Liver (tissue), 8 donors: ENCODE measurements at regions not wholly inside any gene's neighbourhood (a gene's known extent, or its start where the extent isn't known, plus 50 kb on each side); places are given as distances from the start of the nearest gene placed in this dataset.

Source experiments
- DNase-seq: peaks from one replicate; pipeline ENCODE4 v3.0.0-alpha.2; 2017; ENCODE audit warnings: low spot score
- H3K27ac ChIP-seq, 2 donors: one replicate each; pipeline ENCODE4 v1.7.0; 2013; ENCODE audit warnings: inconsistent platforms in 2 of 2, low read length in 2 of 2, control low read depth in 1 of 2, low read depth in 1 of 2, mild to moderate bottlenecking in 1 of 2
- H3K27me3 ChIP-seq, 4 donors: one replicate each; pipeline versions ENCODE4 v1.6.1 to v1.7.0; 2013; ENCODE audit warnings: low read length in 3 of 4, inconsistent platforms in 1 of 4, mild to moderate bottlenecking in 1 of 4, moderate library complexity in 1 of 4; ENCODE audit not compliant: control insufficient read depth in 4 of 4, insufficient read depth in 4 of 4
- H3K36me3 ChIP-seq, 4 donors: one replicate each; pipeline versions ENCODE4 v1.6.1 to v1.7.0; 2013; ENCODE audit warnings: low read length in 3 of 4, mild to moderate bottlenecking in 3 of 4, low read depth in 1 of 4, moderate library complexity in 1 of 4; ENCODE audit not compliant: control insufficient read depth in 4 of 4, insufficient read depth in 3 of 4
- H3K4me1 ChIP-seq, 4 donors: one replicate each; pipeline versions ENCODE4 v1.6.1 to v1.7.0; 2013; ENCODE audit warnings: low read length in 3 of 4, mild to moderate bottlenecking in 3 of 4, moderate library complexity in 1 of 4; ENCODE audit not compliant: control insufficient read depth in 4 of 4, insufficient read depth in 4 of 4
- H3K4me3 ChIP-seq, 3 donors: one replicate each; pipeline versions ENCODE4 v1.6.1 to v1.7.0; 2013; ENCODE audit warnings: low read length in 3 of 3, control low read depth in 1 of 3, low read depth in 1 of 3, mild to moderate bottlenecking in 1 of 3
- H3K9ac ChIP-seq, 2 donors: one replicate each; pipeline ENCODE4 v1.7.0; 2013; ENCODE audit warnings: low read length in 2 of 2, mild to moderate bottlenecking in 2 of 2, moderate library complexity in 2 of 2, control low read depth in 1 of 2, low read depth in 1 of 2
- H3K9me3 ChIP-seq, 4 donors: one replicate each; pipeline versions ENCODE4 v1.6.1 to v1.7.0; 2013; ENCODE audit warnings: low read length in 3 of 4; ENCODE audit not compliant: control insufficient read depth in 4 of 4
- EGR1 ChIP-seq, 2 donors: IDR thresholded peaks; 2 replicates each; pipeline ENCODE4 v1.6.1; 2016 to 2018; ENCODE audit warnings: antibody characterized with exemption in 2 of 2, low read depth in 2 of 2
- FOXA1 ChIP-seq: IDR thresholded peaks from 2 replicates; pipeline ENCODE4 v1.6.1; 2016; ENCODE audit warnings: antibody characterized with exemption
- FOXA2 ChIP-seq: IDR thresholded peaks from 2 replicates; pipeline ENCODE4 v1.6.1; 2016; ENCODE audit warnings: antibody characterized with exemption
- HNF4A ChIP-seq, 2 donors: conservative IDR thresholded peaks; 2 replicates each; pipeline ENCODE4 v1.6.1; 2016; ENCODE audit warnings: antibody characterized with exemption in 2 of 2, mild to moderate bottlenecking in 2 of 2
- HNF4G ChIP-seq: IDR thresholded peaks from 2 replicates; pipeline ENCODE4 v1.6.1; 2016; ENCODE audit warnings: antibody characterized with exemption
- JUND ChIP-seq, 2 donors: IDR thresholded peaks; 2 replicates each; pipeline ENCODE4 v1.6.1; 2016; ENCODE audit warnings: antibody characterized with exemption in 2 of 2
- NR2F2 ChIP-seq: IDR thresholded peaks from 2 replicates; pipeline ENCODE4 v1.6.1; 2016; ENCODE audit warnings: antibody characterized with exemption
- RAD21 ChIP-seq, 2 donors: IDR thresholded peaks; 2 replicates each; pipeline ENCODE4 v1.6.1; 2016; ENCODE audit warnings: antibody characterized with exemption in 2 of 2, mild to moderate bottlenecking in 2 of 2
- RXRA ChIP-seq, 2 donors: IDR thresholded peaks; 2 replicates each; pipeline ENCODE4 v1.6.1; 2017 to 2018; ENCODE audit warnings: antibody characterized with exemption in 2 of 2, mild to moderate bottlenecking in 1 of 2
- SP1 ChIP-seq: IDR thresholded peaks from 2 replicates; pipeline ENCODE4 v1.6.1; 2018; ENCODE audit warnings: antibody characterized with exemption, mild to moderate bottlenecking
- TAF1 ChIP-seq: conservative IDR thresholded peaks from 2 replicates; pipeline ENCODE4 v1.6.1; 2016; ENCODE audit warnings: antibody characterized with exemption, mild to moderate bottlenecking
- WGBS: extraction: QIAGEN DNeasy Blood & Tissue Kit; methylation state at CpG from one replicate; pipeline ENCODE4 v1.1.7; 2013; 5-methylcytosine and 5-hydroxymethylcytosine counted together
- TF ChIP-seq, protein P1 (sequence below): IDR thresholded peaks from 2 replicates; pipeline ENCODE4 v1.6.1; 2016; ENCODE audit warnings: antibody characterized with exemption
- TF ChIP-seq, protein P2 (sequence below): IDR thresholded peaks from 2 replicates; pipeline ENCODE4 v1.6.1; 2016; ENCODE audit warnings: antibody characterized with exemption, mild to moderate bottlenecking
- TF ChIP-seq, protein P3 (sequence below): IDR thresholded peaks from 2 replicates; pipeline ENCODE4 v1.6.1; 2016; ENCODE audit warnings: antibody characterized with exemption
- TF ChIP-seq, protein P4 (sequence below): fragments of 150-350 bp; IDR thresholded peaks from 2 replicates; pipeline ENCODE4 v1.5.1; 2017; ENCODE audit warnings: improper control_type of control experiment, low read depth, low read length; ENCODE audit not compliant: missing input control
- TF ChIP-seq, protein P5 (sequence below): IDR thresholded peaks from 2 replicates; pipeline ENCODE4 v1.6.1; 2016; ENCODE audit warnings: antibody characterized with exemption
- donor health status: healthy.
- donor health status: healthy.
- donor health status: healthy.
- donor health status: healthy.
- donor health status: healthy.

DNA sequence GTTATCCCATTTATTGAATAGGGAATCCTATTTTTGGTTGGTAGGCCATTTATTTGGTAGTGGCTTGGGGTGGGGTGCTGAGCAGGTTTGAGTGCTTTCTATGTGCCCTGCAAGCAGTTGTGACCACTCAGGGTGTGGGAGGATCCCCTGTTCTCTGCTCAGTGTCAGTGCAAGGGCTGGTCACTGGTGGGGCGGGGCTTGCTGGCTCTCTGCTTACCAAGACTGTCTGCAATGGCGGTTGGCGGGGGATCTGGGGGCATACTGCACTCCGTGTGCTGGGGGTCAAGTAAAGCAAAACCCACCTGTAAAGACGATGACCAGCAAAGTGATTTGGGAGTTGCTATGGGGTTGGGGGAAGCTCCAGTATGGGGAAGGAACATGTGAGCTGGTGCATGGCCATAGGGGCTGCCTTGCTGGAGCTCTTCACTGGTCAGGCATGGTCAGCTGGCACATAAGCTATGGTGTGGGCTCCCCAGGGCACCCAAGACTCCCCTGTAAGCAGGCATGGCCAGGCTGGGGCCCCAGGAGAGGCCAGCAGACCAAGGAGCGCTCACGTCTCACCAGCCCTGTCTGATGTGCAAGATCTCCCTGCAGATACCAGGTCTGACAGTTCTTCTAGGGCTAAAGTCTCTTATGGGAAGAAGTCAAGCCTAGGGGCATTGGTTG is 83.0 kb upstream of the GRXCR1 start:
- Histone ChIP-seq H3K36me3 (no peaks in the 10 kb centered on the region), H3K9me3 (peaks cover 0 to 2% (median 0%) of the 10 kb centered on the region in 4 donors), H3K4me1 (no peaks in the 10 kb centered on the region), H3K27ac (no peak overlapping the region), H3K4me3 (no peak overlapping the region), H3K9ac (no peak overlapping the region), H3K27me3 (peaks cover 0 to 30% (median 13%) of the 10 kb centered on the region in 4 donors)
- WGBS = 82% methylated on average over 7 of the region's 7 CpGs
- no peak for DNase-seq
- no peak for TF ChIP-seq RAD21 (IDR thresholded peaks at IDR 0.05)
- no peak for TF ChIP-seq FOXA2
- no peak for TF ChIP-seq FOXA1
- no peak for TF ChIP-seq JUND (IDR thresholded peaks at IDR 0.05)
- no peak for TF ChIP-seq EGR1 (IDR thresholded peaks at IDR 0.05; ENCODE audit: low read depth in 2 of 2)

DNA sequence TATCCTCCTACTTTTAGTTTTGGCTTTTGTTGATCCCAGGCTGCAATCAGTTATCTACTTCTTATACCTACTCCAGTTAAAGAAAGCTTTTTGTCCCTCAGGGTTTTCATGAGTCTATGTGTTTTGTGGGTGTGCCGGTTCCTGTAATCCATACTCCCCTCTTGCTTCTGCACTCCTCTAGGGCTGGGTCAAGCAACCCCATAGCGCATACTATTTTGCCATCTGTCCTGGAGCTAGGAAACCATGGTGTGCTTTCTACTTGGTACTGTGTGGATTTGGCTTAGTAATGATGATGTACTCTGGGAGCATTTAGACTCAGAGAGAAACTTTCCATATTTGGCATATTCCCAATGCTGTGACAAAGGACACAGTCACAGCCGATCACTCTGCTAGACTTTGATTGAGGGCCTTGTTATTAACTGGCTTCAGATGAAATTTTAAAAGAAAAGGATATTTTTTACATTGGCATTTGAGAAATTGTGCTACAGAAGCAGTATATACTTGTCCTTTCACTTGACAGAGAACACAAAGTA is 86.1 kb upstream of the GRXCR1 start:
- DNase-seq = no peak
- no peaks in the 10 kb centered on the region for H3K36me3 ChIP-seq
- H3K4me1 ChIP-seq = no peaks in the 10 kb centered on the region
- TF ChIP-seq EGR1 (IDR thresholded peaks at IDR 0.05; ENCODE audit: low read depth in 2 of 2) = no peak
- no peak for TF ChIP-seq SP1
- TF ChIP-seq, protein P1, sequence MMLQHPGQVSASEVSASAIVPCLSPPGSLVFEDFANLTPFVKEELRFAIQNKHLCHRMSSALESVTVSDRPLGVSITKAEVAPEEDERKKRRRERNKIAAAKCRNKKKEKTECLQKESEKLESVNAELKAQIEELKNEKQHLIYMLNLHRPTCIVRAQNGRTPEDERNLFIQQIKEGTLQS = no peak
- no peak for TF ChIP-seq RXRA (IDR thresholded peaks at IDR 0.05)
- TF ChIP-seq HNF4G = no peak
- no peak for TF ChIP-seq TAF1
- TF ChIP-seq, protein P2, sequence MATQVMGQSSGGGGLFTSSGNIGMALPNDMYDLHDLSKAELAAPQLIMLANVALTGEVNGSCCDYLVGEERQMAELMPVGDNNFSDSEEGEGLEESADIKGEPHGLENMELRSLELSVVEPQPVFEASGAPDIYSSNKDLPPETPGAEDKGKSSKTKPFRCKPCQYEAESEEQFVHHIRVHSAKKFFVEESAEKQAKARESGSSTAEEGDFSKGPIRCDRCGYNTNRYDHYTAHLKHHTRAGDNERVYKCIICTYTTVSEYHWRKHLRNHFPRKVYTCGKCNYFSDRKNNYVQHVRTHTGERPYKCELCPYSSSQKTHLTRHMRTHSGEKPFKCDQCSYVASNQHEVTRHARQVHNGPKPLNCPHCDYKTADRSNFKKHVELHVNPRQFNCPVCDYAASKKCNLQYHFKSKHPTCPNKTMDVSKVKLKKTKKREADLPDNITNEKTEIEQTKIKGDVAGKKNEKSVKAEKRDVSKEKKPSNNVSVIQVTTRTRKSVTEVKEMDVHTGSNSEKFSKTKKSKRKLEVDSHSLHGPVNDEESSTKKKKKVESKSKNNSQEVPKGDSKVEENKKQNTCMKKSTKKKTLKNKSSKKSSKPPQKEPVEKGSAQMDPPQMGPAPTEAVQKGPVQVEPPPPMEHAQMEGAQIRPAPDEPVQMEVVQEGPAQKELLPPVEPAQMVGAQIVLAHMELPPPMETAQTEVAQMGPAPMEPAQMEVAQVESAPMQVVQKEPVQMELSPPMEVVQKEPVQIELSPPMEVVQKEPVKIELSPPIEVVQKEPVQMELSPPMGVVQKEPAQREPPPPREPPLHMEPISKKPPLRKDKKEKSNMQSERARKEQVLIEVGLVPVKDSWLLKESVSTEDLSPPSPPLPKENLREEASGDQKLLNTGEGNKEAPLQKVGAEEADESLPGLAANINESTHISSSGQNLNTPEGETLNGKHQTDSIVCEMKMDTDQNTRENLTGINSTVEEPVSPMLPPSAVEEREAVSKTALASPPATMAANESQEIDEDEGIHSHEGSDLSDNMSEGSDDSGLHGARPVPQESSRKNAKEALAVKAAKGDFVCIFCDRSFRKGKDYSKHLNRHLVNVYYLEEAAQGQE = no peak
- no peak for TF ChIP-seq JUND (IDR thresholded peaks at IDR 0.05)
- TF ChIP-seq, protein P3, sequence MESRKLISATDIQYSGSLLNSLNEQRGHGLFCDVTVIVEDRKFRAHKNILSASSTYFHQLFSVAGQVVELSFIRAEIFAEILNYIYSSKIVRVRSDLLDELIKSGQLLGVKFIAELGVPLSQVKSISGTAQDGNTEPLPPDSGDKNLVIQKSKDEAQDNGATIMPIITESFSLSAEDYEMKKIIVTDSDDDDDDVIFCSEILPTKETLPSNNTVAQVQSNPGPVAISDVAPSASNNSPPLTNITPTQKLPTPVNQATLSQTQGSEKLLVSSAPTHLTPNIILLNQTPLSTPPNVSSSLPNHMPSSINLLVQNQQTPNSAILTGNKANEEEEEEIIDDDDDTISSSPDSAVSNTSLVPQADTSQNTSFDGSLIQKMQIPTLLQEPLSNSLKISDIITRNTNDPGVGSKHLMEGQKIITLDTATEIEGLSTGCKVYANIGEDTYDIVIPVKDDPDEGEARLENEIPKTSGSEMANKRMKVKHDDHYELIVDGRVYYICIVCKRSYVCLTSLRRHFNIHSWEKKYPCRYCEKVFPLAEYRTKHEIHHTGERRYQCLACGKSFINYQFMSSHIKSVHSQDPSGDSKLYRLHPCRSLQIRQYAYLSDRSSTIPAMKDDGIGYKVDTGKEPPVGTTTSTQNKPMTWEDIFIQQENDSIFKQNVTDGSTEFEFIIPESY = no peak
- no peak for TF ChIP-seq FOXA1
- TF ChIP-seq HNF4A (conservative IDR thresholded peaks at IDR 0.05) = no peak
- TF ChIP-seq NR2F2 = no peak
- no peak for TF ChIP-seq FOXA2
- TF ChIP-seq, protein P4, sequence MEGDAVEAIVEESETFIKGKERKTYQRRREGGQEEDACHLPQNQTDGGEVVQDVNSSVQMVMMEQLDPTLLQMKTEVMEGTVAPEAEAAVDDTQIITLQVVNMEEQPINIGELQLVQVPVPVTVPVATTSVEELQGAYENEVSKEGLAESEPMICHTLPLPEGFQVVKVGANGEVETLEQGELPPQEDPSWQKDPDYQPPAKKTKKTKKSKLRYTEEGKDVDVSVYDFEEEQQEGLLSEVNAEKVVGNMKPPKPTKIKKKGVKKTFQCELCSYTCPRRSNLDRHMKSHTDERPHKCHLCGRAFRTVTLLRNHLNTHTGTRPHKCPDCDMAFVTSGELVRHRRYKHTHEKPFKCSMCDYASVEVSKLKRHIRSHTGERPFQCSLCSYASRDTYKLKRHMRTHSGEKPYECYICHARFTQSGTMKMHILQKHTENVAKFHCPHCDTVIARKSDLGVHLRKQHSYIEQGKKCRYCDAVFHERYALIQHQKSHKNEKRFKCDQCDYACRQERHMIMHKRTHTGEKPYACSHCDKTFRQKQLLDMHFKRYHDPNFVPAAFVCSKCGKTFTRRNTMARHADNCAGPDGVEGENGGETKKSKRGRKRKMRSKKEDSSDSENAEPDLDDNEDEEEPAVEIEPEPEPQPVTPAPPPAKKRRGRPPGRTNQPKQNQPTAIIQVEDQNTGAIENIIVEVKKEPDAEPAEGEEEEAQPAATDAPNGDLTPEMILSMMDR = no peak
- TF ChIP-seq, protein P5, sequence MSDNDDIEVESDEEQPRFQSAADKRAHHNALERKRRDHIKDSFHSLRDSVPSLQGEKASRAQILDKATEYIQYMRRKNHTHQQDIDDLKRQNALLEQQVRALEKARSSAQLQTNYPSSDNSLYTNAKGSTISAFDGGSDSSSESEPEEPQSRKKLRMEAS = no peak
- 77% methylated on average over 3 of the region's 3 CpGs for WGBS
- no peak overlapping the region for H3K9ac ChIP-seq
- no peak overlapping the region for H3K4me3 ChIP-seq
- peaks cover 7 to 12% (median 10%) of the 10 kb centered on the region in 4 donors for H3K9me3 ChIP-seq
- H3K27me3 ChIP-seq = peaks cover 0 to 19% (median 7%) of the 10 kb centered on the region in 4 donors
- no peak overlapping the region for H3K27ac ChIP-seq
